Occipital lobe (tissue), 1 donor: ENCODE measurements at regions not wholly inside any gene's neighbourhood (a gene's known extent, or its start where the extent isn't known, plus 50 kb on each side); places are given as distances from the start of the nearest gene placed in this dataset.

Experiments used
- DNase-seq: peaks from one replicate; lab custom pipeline; 2025; lab: John Stamatoyannopoulos, UW

GRCh38 chr9:23537192-23538066 lies 288.6 kb downstream of the ELAVL2 start:
- DNase-seq: no peak

DNA sequence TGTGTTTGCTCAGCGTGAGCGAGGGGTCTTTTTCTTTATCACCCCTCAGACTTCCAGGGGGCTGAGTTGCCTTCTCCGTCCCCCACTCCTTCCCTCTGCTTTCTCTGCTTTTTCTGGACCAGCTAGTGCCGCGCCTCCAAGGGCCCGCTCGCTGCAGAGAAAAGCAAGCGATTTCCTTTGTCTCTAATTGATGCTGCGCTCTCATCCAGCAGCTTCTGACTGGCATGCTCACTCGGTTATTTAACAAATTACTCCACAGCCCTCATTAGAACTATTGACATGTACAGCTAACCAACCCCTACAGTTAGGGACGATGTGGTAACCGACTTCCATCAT lies 288.0 kb downstream of the ELAVL2 start:
- no peak for DNase-seq

DNA sequence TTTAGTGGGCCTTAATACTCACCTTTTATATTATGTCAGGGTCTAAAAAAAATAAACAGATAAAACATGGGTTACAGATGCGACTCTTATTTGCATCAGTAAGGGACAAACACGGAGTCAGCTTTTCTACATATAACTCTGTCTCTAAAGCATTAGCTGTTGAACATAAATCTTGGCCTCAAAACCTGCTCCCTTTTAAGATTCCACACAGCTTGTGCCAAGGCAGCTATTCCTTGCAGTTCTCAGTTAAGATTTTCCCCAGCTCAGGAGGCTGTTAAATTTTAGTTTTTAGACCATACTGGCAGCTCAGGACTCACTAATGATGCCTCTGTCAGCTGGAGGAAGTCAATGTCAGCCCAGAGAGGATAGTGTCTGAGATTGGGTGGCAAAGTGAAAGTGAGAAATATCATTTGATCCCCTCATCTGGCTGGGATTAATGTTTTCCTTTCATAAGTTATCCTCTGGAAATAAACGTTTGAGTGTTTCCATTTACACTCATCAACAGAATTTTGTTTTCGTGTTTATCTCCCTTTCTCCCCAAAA lies 287.5 kb downstream of the ELAVL2 start:
- DNase-seq: no peak

DNA sequence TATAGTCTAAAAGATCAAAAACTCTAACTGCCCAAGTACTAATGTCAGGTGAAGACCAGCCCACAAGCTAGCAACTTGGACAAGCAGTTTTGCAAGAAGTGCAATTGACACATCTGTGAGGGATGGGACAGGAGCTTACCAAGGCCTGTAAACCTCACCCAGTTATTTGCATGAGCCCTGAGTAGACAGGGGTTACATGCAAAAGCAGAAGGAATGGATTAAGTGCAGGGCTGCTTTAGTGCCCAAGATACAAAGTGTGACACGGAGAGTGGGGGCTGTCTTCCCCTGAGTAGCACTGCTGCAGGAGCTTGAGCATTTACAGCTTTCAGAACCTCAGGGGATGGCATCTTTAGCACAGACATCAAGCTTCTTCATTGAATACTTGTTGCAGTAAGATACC lies 286.7 kb downstream of the ELAVL2 start:
- DNase-seq: no peak

GRCh38 chr9:23541976-23542375 lies 284.1 kb downstream of the ELAVL2 start:
- DNase-seq: no peak

DNA sequence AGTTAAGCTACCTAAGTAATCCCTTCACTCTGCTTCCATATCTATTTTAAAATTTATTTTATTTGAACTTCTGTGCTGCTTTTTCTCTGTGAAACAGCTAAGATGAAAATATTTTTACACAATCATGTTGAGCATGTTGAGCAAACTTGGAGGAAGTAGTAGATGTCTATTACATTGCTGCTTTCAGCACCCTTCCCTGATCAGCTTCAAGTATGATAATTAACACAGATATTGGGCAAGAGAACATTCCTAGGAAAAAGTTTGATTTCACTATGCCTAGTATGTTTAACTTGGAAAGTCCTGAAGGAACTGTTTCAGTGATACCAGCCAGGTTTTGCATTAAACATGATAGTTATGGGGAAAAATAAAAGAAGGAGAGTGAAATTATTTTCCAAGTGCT lies 283.6 kb downstream of the ELAVL2 start:
- no peak for DNase-seq

DNA sequence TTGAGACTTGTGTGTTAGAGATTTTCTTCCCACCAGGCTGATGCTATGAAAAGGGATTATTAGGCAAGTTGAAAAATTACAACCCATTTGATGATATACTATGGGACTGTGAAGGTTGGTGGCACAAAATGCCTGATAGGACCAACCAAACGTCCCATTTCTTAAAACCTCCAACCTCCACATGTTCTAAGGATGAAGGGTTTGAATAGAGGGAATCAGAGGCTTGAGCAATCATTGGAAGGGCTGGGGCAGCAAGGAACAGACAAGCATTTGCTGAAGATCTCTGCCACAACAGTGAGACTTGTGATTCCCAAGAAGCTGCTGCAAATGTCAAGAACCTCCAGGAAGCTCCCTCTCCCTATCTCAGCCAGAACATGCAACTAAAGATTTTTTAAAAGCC lies 283.1 kb downstream of the ELAVL2 start:
- no peak for DNase-seq

DNA sequence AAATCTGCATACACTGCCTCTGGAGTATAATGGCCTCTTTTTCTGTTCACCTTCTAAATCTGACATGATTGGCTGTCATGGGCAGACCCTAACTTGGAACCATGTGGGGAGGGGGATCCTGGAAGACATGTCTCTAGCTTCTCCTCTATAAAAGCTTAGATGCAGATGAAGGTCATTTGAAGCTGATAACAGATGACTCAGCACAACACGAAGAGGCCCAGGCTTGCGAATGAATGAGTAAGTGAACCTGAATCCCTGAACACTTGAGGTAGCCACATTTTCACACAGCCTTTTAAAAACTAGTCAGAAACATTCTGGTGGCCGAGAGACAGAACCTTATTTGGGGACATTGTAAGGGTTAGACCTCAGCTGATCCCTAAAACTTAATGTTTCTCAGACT lies 282.6 kb downstream of the ELAVL2 start:
- DNase-seq: no peak

- no peak for DNase-seq
These were observed 280.3 kb downstream of the ELAVL2 start for GRCh38 chr9:23545728-23546127.

DNA sequence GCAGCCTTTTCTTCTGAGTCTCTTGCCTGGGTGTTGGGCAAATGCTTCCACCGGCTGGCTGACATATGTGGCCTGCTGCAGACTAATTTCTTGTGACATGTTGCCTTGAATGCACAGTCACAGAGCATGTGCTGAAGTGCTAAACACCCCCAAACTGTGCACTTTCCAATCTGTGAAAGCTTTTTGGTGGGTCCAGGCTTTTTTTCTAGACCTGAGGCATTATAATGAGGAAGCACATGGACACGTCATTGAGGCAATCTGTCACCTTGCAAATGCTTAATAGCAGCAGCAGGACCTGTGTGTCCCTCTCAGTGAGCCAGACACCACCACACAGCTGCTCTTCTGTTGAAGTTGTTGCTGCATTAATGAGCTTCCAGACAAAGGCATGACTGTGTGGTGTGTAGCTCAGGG lies 274.7 kb downstream of the ELAVL2 start:
- DNase-seq: no peak

DNA sequence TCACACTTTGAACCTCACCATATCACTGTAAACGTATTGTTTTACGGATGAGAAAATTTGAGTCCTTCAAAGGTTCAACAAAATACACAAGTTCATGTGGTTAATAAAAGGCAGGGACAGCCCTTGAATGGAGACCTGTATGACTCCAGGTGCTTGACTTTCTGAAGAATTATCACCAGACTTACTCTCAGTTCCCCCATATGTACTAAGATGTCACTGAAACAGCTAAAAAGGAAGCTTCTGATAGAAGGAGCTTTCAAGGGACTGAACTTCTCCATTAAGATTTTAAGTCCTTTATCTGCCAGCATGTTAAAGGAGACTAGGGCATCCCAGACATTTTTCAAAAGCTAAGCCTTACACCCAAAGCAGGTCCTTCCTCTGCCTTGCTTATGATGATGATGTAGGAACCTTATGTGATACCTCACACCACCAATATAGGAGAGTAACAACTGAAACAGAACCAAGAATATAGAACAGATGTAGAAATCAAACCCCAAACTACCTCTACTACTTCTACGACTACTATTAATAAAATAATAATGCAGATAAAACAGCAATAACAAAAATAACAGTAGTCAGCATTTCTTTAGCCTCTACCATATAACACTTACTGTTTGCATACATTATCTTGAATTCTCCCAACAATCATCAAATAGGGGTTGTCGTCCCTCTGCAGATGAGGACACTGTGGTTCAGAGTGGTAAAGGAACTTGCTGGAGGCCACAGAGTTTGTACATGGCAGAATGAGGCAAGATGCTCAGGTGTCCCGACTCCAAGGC lies 273.9 kb downstream of the ELAVL2 start:
- no peak for DNase-seq

GRCh38 chr9:23552876-23553601 lies 273.0 kb downstream of the ELAVL2 start:
- no peak for DNase-seq

DNA sequence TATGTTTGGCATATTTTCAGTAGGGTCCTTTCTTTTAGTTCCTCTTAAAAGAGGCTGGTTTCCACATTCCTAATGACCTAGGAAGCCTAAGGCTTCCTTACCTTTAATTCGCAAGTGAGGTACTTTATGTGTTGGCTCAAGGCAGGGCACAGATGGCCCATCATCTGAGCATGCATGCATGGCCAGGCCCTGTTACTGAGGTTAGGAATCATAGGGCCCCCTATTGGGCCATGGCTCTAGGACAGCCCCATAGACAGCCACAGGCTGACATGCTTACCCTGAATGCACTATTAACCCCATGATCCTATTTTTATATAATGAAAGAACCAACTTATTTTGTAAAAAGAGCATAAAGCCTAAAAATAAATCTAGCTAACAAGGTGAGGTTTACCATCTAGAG lies 271.4 kb downstream of the ELAVL2 start:
- DNase-seq: no peak

GRCh38 chr9:23555851-23556250 lies 270.2 kb downstream of the ELAVL2 start:
- DNase-seq: no peak

- no peak for DNase-seq
These were observed 269.6 kb downstream of the ELAVL2 start for GRCh38 chr9:23556459-23556858.

DNA sequence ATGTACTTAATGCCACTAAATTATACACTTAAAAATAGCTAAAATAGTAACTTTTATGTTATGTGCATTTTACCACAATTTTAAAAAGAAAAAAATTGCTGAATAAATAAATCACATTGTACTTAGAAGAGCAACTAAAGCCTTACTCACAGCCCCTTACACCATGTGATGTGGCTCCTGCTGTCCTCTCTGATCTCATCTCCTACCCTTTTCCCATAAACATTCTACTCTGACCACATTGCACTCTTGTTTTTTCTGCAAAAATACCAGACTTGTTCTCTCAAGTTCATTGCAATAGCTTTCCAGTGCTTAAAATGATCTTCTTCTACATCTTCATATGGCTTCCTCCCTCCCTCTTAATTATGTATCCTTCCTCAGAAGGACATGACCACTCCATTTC lies 268.4 kb downstream of the ELAVL2 start:
- DNase-seq: no peak

- DNase-seq: no peak
These were observed 266.5 kb downstream of the ELAVL2 start for GRCh38 chr9:23559522-23559921.

- no peak for DNase-seq
These were observed 262.5 kb downstream of the ELAVL2 start for GRCh38 chr9:23563517-23563916.

- DNase-seq: no peak
These were observed 258.4 kb downstream of the ELAVL2 start for GRCh38 chr9:23567516-23568165.

- DNase-seq: no peak
These were observed 254.5 kb downstream of the ELAVL2 start for GRCh38 chr9:23571414-23572104.

DNA sequence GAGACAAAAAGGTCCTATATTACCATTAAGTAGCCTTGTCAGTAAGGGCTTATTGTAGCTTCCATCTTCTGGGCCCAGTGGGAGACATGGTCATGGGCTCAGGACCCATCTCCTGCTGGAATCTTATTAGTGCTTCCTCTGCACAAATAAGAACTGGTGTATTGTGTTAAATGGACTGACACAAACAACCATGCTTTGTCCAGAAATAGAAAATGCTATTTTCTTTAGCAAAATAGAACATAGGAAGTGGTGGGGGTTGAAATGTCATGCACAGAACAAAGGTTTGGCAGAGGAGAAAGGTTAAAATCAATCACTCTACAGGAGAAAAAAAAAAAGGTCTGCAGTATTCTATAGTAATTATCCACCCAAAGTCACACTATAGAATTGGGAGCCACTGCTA lies 252.2 kb downstream of the ELAVL2 start:
- DNase-seq: no peak
